B cell (primary cell): ENCODE measurements at regions not wholly inside any gene's neighbourhood (a gene's known extent, or its start where the extent isn't known, plus 50 kb on each side); places are given as distances from the start of the nearest gene placed in this dataset.

ENCODE experiments used
- ATAC-seq: fragments of 200-7000 bp; cut with Tn5 transposase; one replicate; pipeline ENCODE4 v1.10.0; 2021; ENCODE audit warnings: low read depth, mild to moderate bottlenecking, moderate number of reproducible peaks, moderate library complexity
- CTCF ChIA-PET: fragments of 350-600 bp; sonication (Branson Sonifier 250); formaldehyde crosslinking; loops from one replicate; lab custom pipeline; 2021; ENCODE audit warnings: antibody characterized with exemption, inconsistent platforms; lab: Charles Lee
- POLR2A ChIA-PET: fragments of 350-600 bp; sonication (Branson Sonifier 250); formaldehyde crosslinking; loops from one replicate; lab custom pipeline; 2021; ENCODE audit warnings: antibody characterized with exemption; lab: Charles Lee
- DNase-seq: peaks from one replicate; pipeline ENCODE4 v3.0.0; 2013
- H2AFZ ChIP-seq: 2 replicates; pipeline ENCODE4 v1.6.1; 2012; ENCODE audit warnings: mild to moderate bottlenecking, low read depth, low read length; ENCODE audit not compliant: insufficient read depth, poor library complexity, severe bottlenecking
- H3K27ac ChIP-seq, 2 donors: 1 replicate in 1 of 2; 2 replicates in 1 of 2; pipeline ENCODE4 v1.5.1; 2012 to 2013; ENCODE audit warnings: low read length in 2 of 2, mild to moderate bottlenecking in 2 of 2, moderate library complexity in 1 of 2
- H3K27me3 ChIP-seq, 4 experiments: fragments of 200-600 bp in 1 of 4; sonication (generic) in 1 of 4; replicated peaks in 1 of 4; 1 replicate in 2 of 4; 2 replicates in 2 of 4; pipeline versions ENCODE4 v1.6.1 to v1.7.0; 2013 to 2016; ENCODE audit warnings: low read length in 3 of 4, mild to moderate bottlenecking in 2 of 4, mixed read lengths in 1 of 4, moderate library complexity in 1 of 4; ENCODE audit not compliant: insufficient read depth in 4 of 4, control insufficient read depth in 3 of 4; ENCODE audit errors: control extremely low read depth in 1 of 4
- H3K36me3 ChIP-seq, 2 experiments: replicated peaks in 1 of 2; 1 replicate in 1 of 2; 2 replicates in 1 of 2; pipeline versions ENCODE4 v1.6.1 to v1.7.1; 2013; ENCODE audit warnings: low read length in 1 of 2; ENCODE audit not compliant: insufficient read depth in 2 of 2, control insufficient read depth in 1 of 2; ENCODE audit errors: control extremely low read depth in 1 of 2, extremely low read depth in 1 of 2
- H3K4me1 ChIP-seq, 2 donors: fragments of 200-600 bp in 1 of 2; sonication (generic) in 1 of 2; 1 replicate in 1 of 2; 2 replicates in 1 of 2; pipeline versions ENCODE4 v1.5.1 to v1.6.1; 2013 to 2017; ENCODE audit warnings: low read length in 2 of 2; ENCODE audit not compliant: control insufficient read depth in 2 of 2, insufficient read depth in 2 of 2
- H3K4me2 ChIP-seq: replicated peaks from 2 replicates; pipeline ENCODE3; 2012; ENCODE audit warnings: mild to moderate bottlenecking, low read depth, low read length; ENCODE audit not compliant: poor library complexity, severe bottlenecking
- H3K4me3 ChIP-seq, 5 experiments: fragments of 200-600 bp in 1 of 5; sonication (generic) in 1 of 5; 1 replicate in 3 of 5; 2 replicates in 2 of 5; pipeline versions ENCODE4 v1.5.1 to v1.7.0; 2011 to 2016; ENCODE audit warnings: low read length in 4 of 5, mild to moderate bottlenecking in 4 of 5, low read depth in 2 of 5, control low read depth in 1 of 5, moderate library complexity in 1 of 5; ENCODE audit not compliant: insufficient read depth in 1 of 5; ENCODE audit errors: control extremely low read depth in 1 of 5, extremely low read depth in 1 of 5
- H3K79me2 ChIP-seq: fragments of 200-600 bp; sonication (generic); one replicate; pipeline ENCODE4 v1.6.0; 2016; ENCODE audit warnings: low read length; ENCODE audit not compliant: control insufficient read depth, insufficient read depth
- H3K9ac ChIP-seq: fragments of 200-600 bp; sonication (generic); 2 replicates; pipeline ENCODE4 v1.6.1; 2017; ENCODE audit warnings: mild to moderate bottlenecking, low read length, moderate library complexity
- H3K9me3 ChIP-seq, 3 donors: one replicate each; pipeline versions ENCODE4 v1.6.1 to v1.7.1; 2013; ENCODE audit warnings: low read length in 2 of 3; ENCODE audit not compliant: control insufficient read depth in 2 of 3, insufficient read depth in 1 of 3; ENCODE audit errors: control extremely low read depth in 1 of 3
- H4K20me1 ChIP-seq: 2 replicates; pipeline ENCODE4 v1.6.0; 2012; ENCODE audit warnings: mild to moderate bottlenecking, low read length; ENCODE audit not compliant: insufficient read depth, control insufficient read depth, poor library complexity, severe bottlenecking
- H3K27ac Mint-ChIP-seq: one replicate; pipeline ENCODE4 v1.8.0; 2021; ENCODE audit warnings: mixed read lengths
- H3K27me3 Mint-ChIP-seq: one replicate; pipeline ENCODE4 v1.8.0; 2021; ENCODE audit warnings: mixed read lengths
- H3K4me1 Mint-ChIP-seq: one replicate; pipeline ENCODE4 v1.8.0; 2021; ENCODE audit warnings: mixed read lengths
- H3K4me3 Mint-ChIP-seq: one replicate; pipeline ENCODE4 v1.8.0; 2021; ENCODE audit warnings: mixed read lengths
- H3K9me3 Mint-ChIP-seq: one replicate; pipeline ENCODE4 v1.8.0; 2022; ENCODE audit warnings: mixed read lengths; ENCODE audit not compliant: insufficient read depth
- EZH2 ChIP-seq: IDR thresholded peaks from 2 replicates; pipeline ENCODE4 v1.6.1; 2012; ENCODE audit warnings: borderline replicate concordance, low read depth, mild to moderate bottlenecking, moderate library complexity, low read length; ENCODE audit not compliant: insufficient read depth, poor library complexity, severe bottlenecking
- WGBS: methylation state at CpG from one replicate; pipeline ENCODE4 v1.1.5; 2013; ENCODE audit warnings: missing lambda C conversion rate; ENCODE audit not compliant: insufficient coverage; 5-methylcytosine and 5-hydroxymethylcytosine counted together
- intact Hi-C: fragments of 100-400 bp; cut with micrococcal nuclease; formaldehyde crosslinking; loops from one replicate; pipeline ENCODE4 v1.10.0; 2022
- TF ChIP-seq, protein P1 (sequence below): fragments of 200-600 bp; IDR thresholded peaks from one replicate; pipeline ENCODE4 v1.8.0; 2022; ENCODE audit warnings: antibody characterized with exemption, mild to moderate bottlenecking

DNA sequence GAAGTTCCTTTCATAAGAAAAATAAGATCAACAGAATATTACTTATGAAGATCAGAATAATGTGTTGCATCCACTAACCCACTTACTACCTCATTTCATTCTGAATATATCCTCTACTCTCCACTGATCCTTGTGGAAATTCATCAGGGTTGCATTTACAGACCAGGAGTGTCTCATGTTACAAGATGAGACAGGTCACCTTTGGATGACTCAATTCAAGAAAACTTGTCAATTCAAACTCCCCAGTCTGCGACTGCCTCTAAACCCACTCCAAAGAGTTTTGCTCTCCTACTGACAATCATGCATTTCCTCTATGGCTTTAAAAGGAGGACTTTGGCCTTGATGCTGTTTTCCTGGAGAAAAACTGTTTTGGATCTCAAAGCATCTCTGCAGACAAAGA, 68.4 kb downstream of the ID4 start:
- DNase-seq (no peak), ATAC-seq (no peak)
- intact Hi-C loops: no loop called here
- no peaks in the 10 kb centered on the region for H3K4me1 Mint-ChIP-seq
- Histone ChIP-seq H3K27ac (no peak overlapping the region), H3K4me2 (no peak overlapping the region), H3K9ac (no peak overlapping the region), H3K9me3 (no peaks in the 10 kb centered on the region), H3K27me3 (no peaks in the 10 kb centered on the region), H2AFZ (no peak overlapping the region), H3K4me3 (no peak overlapping the region), H4K20me1 (no peaks in the 10 kb centered on the region), H3K79me2 (no peaks in the 10 kb centered on the region), H3K4me1 (no peaks in the 10 kb centered on the region), H3K36me3 (no peaks in the 10 kb centered on the region)
- H3K27me3 Mint-ChIP-seq: no peaks in the 10 kb centered on the region
- POLR2A ChIA-PET: no interaction called here
- CTCF ChIA-PET: no interaction called here
- H3K27ac Mint-ChIP-seq: no peak overlapping the region
- peaks cover 3% of the 10 kb centered on the region for H3K9me3 Mint-ChIP-seq
- TF ChIP-seq EZH2: no peak
- TF ChIP-seq, protein P1, sequence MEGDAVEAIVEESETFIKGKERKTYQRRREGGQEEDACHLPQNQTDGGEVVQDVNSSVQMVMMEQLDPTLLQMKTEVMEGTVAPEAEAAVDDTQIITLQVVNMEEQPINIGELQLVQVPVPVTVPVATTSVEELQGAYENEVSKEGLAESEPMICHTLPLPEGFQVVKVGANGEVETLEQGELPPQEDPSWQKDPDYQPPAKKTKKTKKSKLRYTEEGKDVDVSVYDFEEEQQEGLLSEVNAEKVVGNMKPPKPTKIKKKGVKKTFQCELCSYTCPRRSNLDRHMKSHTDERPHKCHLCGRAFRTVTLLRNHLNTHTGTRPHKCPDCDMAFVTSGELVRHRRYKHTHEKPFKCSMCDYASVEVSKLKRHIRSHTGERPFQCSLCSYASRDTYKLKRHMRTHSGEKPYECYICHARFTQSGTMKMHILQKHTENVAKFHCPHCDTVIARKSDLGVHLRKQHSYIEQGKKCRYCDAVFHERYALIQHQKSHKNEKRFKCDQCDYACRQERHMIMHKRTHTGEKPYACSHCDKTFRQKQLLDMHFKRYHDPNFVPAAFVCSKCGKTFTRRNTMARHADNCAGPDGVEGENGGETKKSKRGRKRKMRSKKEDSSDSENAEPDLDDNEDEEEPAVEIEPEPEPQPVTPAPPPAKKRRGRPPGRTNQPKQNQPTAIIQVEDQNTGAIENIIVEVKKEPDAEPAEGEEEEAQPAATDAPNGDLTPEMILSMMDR: no peak
- WGBS: 63% methylated on average over 1 of the region's 1 CpG
- no peak overlapping the region for H3K4me3 Mint-ChIP-seq

DNA sequence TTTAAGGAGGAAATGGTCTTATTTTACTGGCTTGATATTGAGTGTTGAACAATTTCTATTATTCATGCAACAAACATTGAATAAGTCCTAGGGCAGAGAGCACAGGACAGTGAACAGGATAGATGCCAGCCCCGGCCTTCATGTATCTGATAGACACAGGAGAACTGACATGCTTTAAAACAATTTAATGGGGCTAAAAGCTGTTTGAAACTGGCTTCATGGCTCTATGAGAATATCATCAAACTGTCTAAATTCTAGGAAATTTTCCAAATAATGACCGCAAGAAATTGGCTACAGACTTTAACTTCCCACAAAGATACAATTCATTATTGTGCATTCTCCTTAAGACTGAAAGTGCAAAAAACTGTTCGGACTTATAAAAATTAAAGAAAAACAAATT, 69.0 kb downstream of the ID4 start:
- no peaks in the 10 kb centered on the region for H3K36me3 ChIP-seq
- no peaks in the 10 kb centered on the region for H3K27me3 ChIP-seq
- WGBS: no CpG with 5 or more reads among the region's 3 CpGs
- H3K4me3 ChIP-seq: no peak overlapping the region
- Mint-ChIP-seq H3K27me3 (no peaks in the 10 kb centered on the region), H3K4me3 (no peak overlapping the region), H3K27ac (no peak overlapping the region), H3K9me3 (peaks cover 3% of the 10 kb centered on the region), H3K4me1 (no peaks in the 10 kb centered on the region)
- intact Hi-C loops: no loop called here
- no peak for ATAC-seq
- H4K20me1 ChIP-seq: no peaks in the 10 kb centered on the region
- H3K4me1 ChIP-seq: no peaks in the 10 kb centered on the region
- H3K9ac ChIP-seq: no peak overlapping the region
- CTCF ChIA-PET: no interaction called here
- POLR2A ChIA-PET: no interaction called here
- TF ChIP-seq, protein P1: no peak
- TF ChIP-seq EZH2: no peak
- H2AFZ ChIP-seq: no peak overlapping the region
- H3K27ac ChIP-seq: no peak overlapping the region
- no peaks in the 10 kb centered on the region for H3K9me3 ChIP-seq
- H3K4me2 ChIP-seq: no peak overlapping the region
- no peaks in the 10 kb centered on the region for H3K79me2 ChIP-seq
- DNase-seq: no peak
